RWPE2 (cell line): ENCODE measurements at regions not wholly inside any gene's neighbourhood (a gene's known extent, or its start where the extent isn't known, plus 50 kb on each side); places are given as distances from the start of the nearest gene placed in this dataset.

ENCODE experiments used
- ATAC-seq: fragments of 200-7000 bp; cut with Tn5 transposase; 3 replicates; pipeline ENCODE4 v1.9.1; 2021; ENCODE audit warnings: low read depth
- DNase-seq: peaks from one replicate; pipeline ENCODE4 v3.0.0-alpha.2; 2020; ENCODE audit warnings: low spot score
- H3K27ac ChIP-seq: fragments of 450-650 bp; 2 replicates; pipeline ENCODE4 v1.5.1; 2017; ENCODE audit warnings: mild to moderate bottlenecking; ENCODE audit not compliant: poor library complexity, severe bottlenecking
- H3K27me3 ChIP-seq: fragments of 250-450 bp; sonication (Bioruptor Pico); 2 replicates; pipeline ENCODE4 v1.5.1; 2021; ENCODE audit warnings: mild to moderate bottlenecking, moderate library complexity; ENCODE audit not compliant: insufficient read depth, poor library complexity, severe bottlenecking
- H3K36me3 ChIP-seq: fragments of 250-450 bp; sonication (Bioruptor Pico); 2 replicates; pipeline ENCODE4 v1.5.1; 2020; ENCODE audit warnings: low read depth, mild to moderate bottlenecking, moderate library complexity
- H3K4me1 ChIP-seq: fragments of 250-450 bp; sonication (Bioruptor Pico); 2 replicates; pipeline ENCODE4 v1.5.1; 2021; ENCODE audit warnings: mild to moderate bottlenecking, moderate library complexity; ENCODE audit not compliant: insufficient read depth, poor library complexity, severe bottlenecking
- H3K4me3 ChIP-seq: fragments of 250-450 bp; sonication (Bioruptor Pico); 2 replicates; pipeline ENCODE4 v1.5.1; 2021; ENCODE audit warnings: mild to moderate bottlenecking, moderate library complexity; ENCODE audit not compliant: severe bottlenecking
- H3K9me3 ChIP-seq: fragments of 250-450 bp; sonication (Bioruptor Pico); 2 replicates; pipeline ENCODE4 v1.5.1; 2021; ENCODE audit warnings: mild to moderate bottlenecking, moderate library complexity; ENCODE audit not compliant: severe bottlenecking
- TF ChIP-seq, protein P1 (sequence below): fragments of 450-650 bp; IDR thresholded peaks from one replicate; pipeline ENCODE4 v1.5.1; 2017; ENCODE audit warnings: mild to moderate bottlenecking, moderate library complexity; ENCODE audit not compliant: poor library complexity, severe bottlenecking

DNA sequence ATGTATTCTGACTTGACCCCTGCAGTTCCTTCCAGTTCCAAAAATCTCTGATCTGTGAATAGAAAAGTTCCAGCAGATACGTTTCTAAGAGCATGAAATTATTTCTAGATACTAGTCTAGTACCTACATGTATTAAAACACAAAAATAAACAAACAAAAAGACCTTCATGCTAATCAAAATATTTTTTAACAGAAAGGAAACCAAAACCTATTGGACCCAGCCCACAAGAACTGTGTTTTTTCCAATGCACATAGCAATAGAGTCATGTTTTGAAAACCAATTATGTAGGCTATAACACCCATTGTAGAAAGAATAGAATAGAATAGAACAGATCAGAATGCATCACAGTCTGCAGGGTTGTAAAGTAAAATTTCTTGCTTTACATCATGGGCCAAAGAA lies 158.6 kb upstream of the TNFAIP3 start:
- Histone ChIP-seq H3K36me3 (no peaks in the 10 kb centered on the region), H3K27ac (no peak overlapping the region), H3K9me3 (no peaks in the 10 kb centered on the region), H3K27me3 (no peaks in the 10 kb centered on the region), H3K4me1 (peaks cover 13% of the 10 kb centered on the region), H3K4me3 (no peak overlapping the region)
- TF ChIP-seq, protein P1, sequence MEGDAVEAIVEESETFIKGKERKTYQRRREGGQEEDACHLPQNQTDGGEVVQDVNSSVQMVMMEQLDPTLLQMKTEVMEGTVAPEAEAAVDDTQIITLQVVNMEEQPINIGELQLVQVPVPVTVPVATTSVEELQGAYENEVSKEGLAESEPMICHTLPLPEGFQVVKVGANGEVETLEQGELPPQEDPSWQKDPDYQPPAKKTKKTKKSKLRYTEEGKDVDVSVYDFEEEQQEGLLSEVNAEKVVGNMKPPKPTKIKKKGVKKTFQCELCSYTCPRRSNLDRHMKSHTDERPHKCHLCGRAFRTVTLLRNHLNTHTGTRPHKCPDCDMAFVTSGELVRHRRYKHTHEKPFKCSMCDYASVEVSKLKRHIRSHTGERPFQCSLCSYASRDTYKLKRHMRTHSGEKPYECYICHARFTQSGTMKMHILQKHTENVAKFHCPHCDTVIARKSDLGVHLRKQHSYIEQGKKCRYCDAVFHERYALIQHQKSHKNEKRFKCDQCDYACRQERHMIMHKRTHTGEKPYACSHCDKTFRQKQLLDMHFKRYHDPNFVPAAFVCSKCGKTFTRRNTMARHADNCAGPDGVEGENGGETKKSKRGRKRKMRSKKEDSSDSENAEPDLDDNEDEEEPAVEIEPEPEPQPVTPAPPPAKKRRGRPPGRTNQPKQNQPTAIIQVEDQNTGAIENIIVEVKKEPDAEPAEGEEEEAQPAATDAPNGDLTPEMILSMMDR = no peak
- DNase-seq (no peak), ATAC-seq (no peak)

DNA sequence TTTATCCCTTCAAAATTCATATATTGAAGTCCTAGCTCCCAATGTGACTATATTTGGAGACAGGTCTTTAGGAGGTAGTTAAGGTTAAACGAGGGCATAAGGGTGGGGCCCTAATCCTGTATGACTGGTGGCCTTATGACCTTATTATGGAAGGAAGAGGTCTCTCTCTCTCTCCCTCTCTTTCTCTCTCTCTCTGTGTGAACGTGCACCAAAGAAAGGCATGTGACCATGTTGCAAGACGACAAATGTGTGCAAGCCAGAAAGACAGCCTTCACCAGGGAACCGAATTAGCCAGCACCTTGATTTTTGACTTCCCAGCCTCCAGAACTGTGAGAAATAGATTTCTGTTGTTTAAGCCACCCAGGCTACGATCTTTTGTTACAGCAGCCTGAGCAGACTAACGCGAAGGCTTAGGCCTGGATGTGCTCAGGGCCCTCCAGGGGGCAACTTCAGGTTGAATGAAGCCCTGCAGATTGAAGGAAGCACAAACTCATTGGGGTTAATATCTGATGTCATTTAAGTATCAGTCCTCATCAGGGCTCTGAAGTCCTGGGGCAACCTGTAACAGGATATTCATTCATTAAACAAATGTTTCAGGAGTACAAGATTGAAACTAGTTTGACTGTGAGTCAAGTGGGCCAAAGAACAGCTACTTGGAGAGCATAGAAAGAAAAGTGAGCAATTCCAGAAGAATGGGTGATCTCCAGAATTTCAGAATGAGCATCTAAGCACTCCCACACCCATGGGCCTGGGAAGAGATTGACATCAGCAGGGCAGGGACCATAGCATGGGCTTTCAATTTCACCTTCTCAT lies 157.4 kb upstream of the TNFAIP3 start:
- TF ChIP-seq, protein P1 = no peak
- Histone ChIP-seq H3K27me3 (no peaks in the 10 kb centered on the region), H3K27ac (peak overlapping the region; percentile 38), H3K4me3 (no peak overlapping the region), H3K4me1 (peaks cover 13% of the 10 kb centered on the region), H3K36me3 (no peaks in the 10 kb centered on the region), H3K9me3 (no peaks in the 10 kb centered on the region)
- ATAC-seq (peak; percentile 78), DNase-seq (no peak)

DNA sequence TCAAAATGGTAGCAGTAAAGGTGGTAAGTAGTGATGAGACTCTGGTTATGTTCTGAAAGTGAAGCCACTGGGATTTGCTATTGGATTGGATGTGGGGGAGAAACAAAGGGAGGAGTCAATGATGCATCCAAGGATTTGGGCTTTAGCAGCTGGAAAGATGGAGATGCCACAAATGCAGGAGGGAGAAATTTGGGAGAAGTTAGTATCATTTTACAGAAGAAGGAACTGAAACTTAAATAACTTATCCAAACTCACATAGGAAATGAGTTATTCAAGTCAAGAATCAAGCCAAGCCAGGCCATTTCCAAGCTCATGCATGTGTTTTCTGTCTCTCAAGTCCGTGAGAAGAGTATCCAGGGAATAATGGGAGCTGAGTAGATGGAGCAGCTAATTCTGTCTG lies 155.1 kb upstream of the TNFAIP3 start:
- TF ChIP-seq, protein P1 = no peak
- Histone ChIP-seq H3K9me3 (no peaks in the 10 kb centered on the region), H3K27me3 (no peaks in the 10 kb centered on the region), H3K27ac (no peak overlapping the region), H3K4me3 (no peak overlapping the region), H3K36me3 (no peaks in the 10 kb centered on the region), H3K4me1 (peaks cover 13% of the 10 kb centered on the region)
- ATAC-seq = no peak
- DNase-seq = no peak

DNA sequence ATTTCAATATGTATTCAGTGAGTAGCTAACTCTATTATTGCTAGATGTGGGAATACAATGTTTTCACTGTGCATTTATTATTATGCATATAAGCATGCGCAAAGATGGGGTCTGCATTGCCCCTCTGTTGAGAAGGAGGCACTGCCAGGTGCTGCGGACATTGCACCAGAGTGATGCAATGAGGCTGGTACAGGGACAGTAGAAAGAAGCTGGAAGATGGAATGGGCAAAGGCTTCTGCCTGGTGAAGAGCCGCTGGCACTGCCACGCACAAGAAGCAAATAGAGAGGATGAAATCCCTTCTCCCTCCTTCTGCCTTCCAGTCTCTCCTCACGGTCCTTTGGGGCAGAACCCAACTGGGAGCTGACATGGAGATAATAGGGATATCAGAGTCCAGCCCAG lies 154.5 kb upstream of the TNFAIP3 start:
- DNase-seq (no peak), ATAC-seq (no peak)
- peaks cover 11% of the 10 kb centered on the region for H3K4me1 ChIP-seq
- H3K4me3 ChIP-seq = no peak overlapping the region
- H3K9me3 ChIP-seq = no peaks in the 10 kb centered on the region
- H3K27me3 ChIP-seq = no peaks in the 10 kb centered on the region
- no peaks in the 10 kb centered on the region for H3K36me3 ChIP-seq
- TF ChIP-seq, protein P1 = no peak
- H3K27ac ChIP-seq = no peak overlapping the region

DNA sequence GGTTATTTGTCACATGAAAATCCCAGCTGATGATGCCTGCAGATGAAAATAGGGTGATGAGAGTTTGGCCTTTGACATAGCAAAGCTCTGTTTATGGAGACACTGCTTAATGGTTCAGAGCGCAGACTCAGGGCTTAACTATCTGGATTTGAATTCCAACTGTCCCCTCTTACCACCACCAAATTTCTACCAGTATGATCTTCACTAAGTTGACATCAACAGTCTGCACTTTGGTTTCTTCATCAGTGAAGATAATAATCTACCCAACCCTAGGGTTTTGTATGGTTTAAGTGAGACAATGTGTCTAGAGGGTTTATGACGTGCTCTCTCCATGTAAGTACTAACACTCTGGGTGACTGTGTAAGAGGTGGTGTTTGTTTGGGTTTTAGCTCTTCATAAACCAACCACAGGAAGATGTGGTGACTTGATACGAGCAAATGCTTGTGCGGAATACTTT lies 151.4 kb upstream of the TNFAIP3 start:
- TF ChIP-seq, protein P1 = no peak

More for the DNA sequence above, 151.4 kb upstream of the TNFAIP3 start:
- ATAC-seq = no peak
- no peaks in the 10 kb centered on the region for H3K4me1 ChIP-seq
- no peaks in the 10 kb centered on the region for H3K36me3 ChIP-seq
- no peaks in the 10 kb centered on the region for H3K27me3 ChIP-seq
- H3K9me3 ChIP-seq = no peaks in the 10 kb centered on the region
- H3K4me3 ChIP-seq = no peak overlapping the region
- no peak overlapping the region for H3K27ac ChIP-seq
- DNase-seq = no peak
